ENCODE measurements at regions not wholly inside any gene's neighbourhood (a gene's known extent, or its start where the extent isn't known, plus 50 kb on each side); places are given as distances from the start of the nearest gene placed in this dataset.

GRCh38 chr12:74455429-74455828, 82.2 kb upstream of the ATXN7L3B start:
- TF ChIP-seq CTCF (IDR thresholded peaks at IDR 0.05) (no peak), POLR2A (IDR thresholded peaks at IDR 0.05) (no peak)
